ENCODE measurements at regions not wholly inside any gene's neighbourhood (a gene's known extent, or its start where the extent isn't known, plus 50 kb on each side); places are given as distances from the start of the nearest gene placed in this dataset.

- no peak overlapping the region for H3K18ac ChIP-seq (ENCODE audit: extremely low read depth, low read length)
- no peaks in the 10 kb centered on the region for H4K20me1 ChIP-seq (replicated peaks in 1 of 2; ENCODE audit: control insufficient read depth in 1 of 2, insufficient read depth in 2 of 2, low read length in 2 of 2)
- no peak overlapping the region for H3K4me3 ChIP-seq (ENCODE audit: extremely low read depth in 1 of 4, insufficient read depth in 2 of 4, low read depth in 3 of 4, low read length in 4 of 4)
- H3K23me2 ChIP-seq (ENCODE audit: low read depth, low read length): no peaks in the 10 kb centered on the region
- H2BK120ac ChIP-seq (replicated peaks; ENCODE audit: low read depth, low read length): no peak overlapping the region
- no peak overlapping the region for H4K91ac ChIP-seq (replicated peaks; ENCODE audit: insufficient read length, low read length)
- WGBS, 2 experiments (ENCODE audit: extremely low coverage in 1 of 2, insufficient coverage in 1 of 2, insufficient read length in 1 of 2, insufficient replicate concordance in 2 of 2, low coverage in 1 of 2, low lambda C conversion rate in 2 of 2, missing lambda C conversion rate in 1 of 2): 82% methylated on average over 4 of the region's 4 CpGs; no CpG with 5 or more reads in 1 of the 2 experiments
- H4K5ac ChIP-seq (ENCODE audit: insufficient read length, low read depth, low read length): no peak overlapping the region
- H2BK20ac ChIP-seq (ENCODE audit: low read length): no peak overlapping the region
- FAIRE-seq (no peak), DNase-seq (ENCODE audit: low read depth in 1 of 2, low spot score in 2 of 2) (no peak)
- H2BK15ac ChIP-seq (ENCODE audit: low read length): no peak overlapping the region
- H3K4me2 ChIP-seq (ENCODE audit: insufficient read depth in 1 of 2, low read depth in 2 of 2, low read length in 2 of 2): no peak overlapping the region
- no peaks in the 10 kb centered on the region for H3K27me3 ChIP-seq (replicated peaks in 1 of 4; ENCODE audit: control insufficient read depth in 3 of 4, extremely low read depth in 1 of 4, insufficient read depth in 3 of 4, low read length in 3 of 4)
- H3K4ac ChIP-seq (replicated peaks; ENCODE audit: insufficient read length, low read depth, low read length): no peak overlapping the region
- H3K14ac ChIP-seq (ENCODE audit: insufficient read length): no peak overlapping the region
- no peak overlapping the region for H3K23ac ChIP-seq (ENCODE audit: insufficient read length)
- no peak overlapping the region for H3K9ac ChIP-seq (replicated peaks in 1 of 4; ENCODE audit: extremely low read depth in 1 of 4, low read depth in 3 of 4, low read length in 3 of 4)
- no peak overlapping the region for H4K8ac ChIP-seq (ENCODE audit: extremely low read depth, insufficient read depth, low read length)
- no peak overlapping the region for H3K56ac ChIP-seq (replicated peaks; ENCODE audit: insufficient read length, low read depth, low read length)
- H3K4me1 ChIP-seq (replicated peaks in 1 of 4; ENCODE audit: control insufficient read depth in 3 of 4, insufficient read depth in 4 of 4, low read length in 3 of 4): no peaks in the 10 kb centered on the region
- no peaks in the 10 kb centered on the region for H3K79me1 ChIP-seq (ENCODE audit: low read depth, low read length)
- POLR2A ChIA-PET (ENCODE audit: partially characterized antibody): no interaction called here
- H2AK5ac ChIP-seq (ENCODE audit: low read depth, low read length): no peak overlapping the region
- H2AFZ ChIP-seq (ENCODE audit: low read length): no peak overlapping the region
- H3K79me2 ChIP-seq (ENCODE audit: control insufficient read depth in 1 of 2, insufficient read depth in 2 of 2, low read length in 2 of 2): no peaks in the 10 kb centered on the region
- H3K36me3 ChIP-seq (ENCODE audit: control insufficient read depth in 2 of 4, insufficient read depth in 4 of 4, low read length in 3 of 4): no peaks in the 10 kb centered on the region
- H3K27ac ChIP-seq (ENCODE audit: low read depth, low read length): no peak overlapping the region
- no peak overlapping the region for H2BK12ac ChIP-seq (ENCODE audit: low read depth, low read length)
- CTCF ChIA-PET (ENCODE audit: partially characterized antibody): interaction anchor here (0.6 kb wide), 2 partner anchors 242 to 1921 kb away, joined by 3 to 4 read pairs; no protein-coding TSS in a partner anchor
- H2BK5ac ChIP-seq (ENCODE audit: low read depth, low read length): no peak overlapping the region
- no peaks in the 10 kb centered on the region for H3K9me3 ChIP-seq (ENCODE audit: insufficient read depth in 2 of 2, low read depth in 1 of 2, low read length in 1 of 2)
- no peak for TF ChIP-seq CTBP2 (IDR thresholded peaks at IDR 0.05; ENCODE audit: borderline replicate concordance, insufficient read depth, insufficient read length, low read length)
- no peak for TF ChIP-seq POU5F1 (IDR thresholded peaks at IDR 0.05; ENCODE audit: low read depth, low read length)
- no peak for TF ChIP-seq TAF1 (IDR thresholded peaks at IDR 0.05; ENCODE audit: low read depth, low read length)
- TF ChIP-seq, protein P1, sequence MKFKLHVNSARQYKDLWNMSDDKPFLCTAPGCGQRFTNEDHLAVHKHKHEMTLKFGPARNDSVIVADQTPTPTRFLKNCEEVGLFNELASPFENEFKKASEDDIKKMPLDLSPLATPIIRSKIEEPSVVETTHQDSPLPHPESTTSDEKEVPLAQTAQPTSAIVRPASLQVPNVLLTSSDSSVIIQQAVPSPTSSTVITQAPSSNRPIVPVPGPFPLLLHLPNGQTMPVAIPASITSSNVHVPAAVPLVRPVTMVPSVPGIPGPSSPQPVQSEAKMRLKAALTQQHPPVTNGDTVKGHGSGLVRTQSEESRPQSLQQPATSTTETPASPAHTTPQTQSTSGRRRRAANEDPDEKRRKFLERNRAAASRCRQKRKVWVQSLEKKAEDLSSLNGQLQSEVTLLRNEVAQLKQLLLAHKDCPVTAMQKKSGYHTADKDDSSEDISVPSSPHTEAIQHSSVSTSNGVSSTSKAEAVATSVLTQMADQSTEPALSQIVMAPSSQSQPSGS (IDR thresholded peaks at IDR 0.05; ENCODE audit: low read length): no peak
- no peak for TF ChIP-seq TAF7 (optimal IDR thresholded peaks at IDR 0.05; ENCODE audit: borderline replicate concordance, low read depth, low read length)
- no peak for TF ChIP-seq TCF12 (IDR thresholded peaks at IDR 0.05; ENCODE audit: low read depth, low read length)
- TF ChIP-seq NRF1 (IDR thresholded peaks at IDR 0.05; ENCODE audit: low read depth, low read length): no peak
- TF ChIP-seq HDAC6 (IDR thresholded peaks at IDR 0.05; ENCODE audit: low read depth, low read length): no peak
- no peak for TF ChIP-seq SIRT6 (IDR thresholded peaks at IDR 0.05; ENCODE audit: low read length)
- TF ChIP-seq RBBP5 (IDR thresholded peaks at IDR 0.05; ENCODE audit: borderline replicate concordance, low read depth, low read length): no peak
- TF ChIP-seq SIN3A (conservative IDR thresholded peaks at IDR 0.05 in 1 of 2, IDR thresholded peaks at IDR 0.05 in 1 of 2; ENCODE audit: low read depth in 1 of 2, low read length in 2 of 2): no peak
- TF ChIP-seq SUZ12 (IDR thresholded peaks at IDR 0.05; ENCODE audit: low read length): no peak
These were observed 915.1 kb upstream of the MAP3K7 start for GRCh38 chr6:91501930-91502329.

Data from H1 (cell line).